Stimulated activated naive CD8-positive, alpha-beta T cell treated with anti-CD3 and anti-CD28 coated beads, Interleukin-15, Interleukin-2, amounts not matched to agents 100 ng/mL and 50 ng/mL, for 24 hours (primary cell): ENCODE measurements at regions not wholly inside any gene's neighbourhood (a gene's known extent, or its start where the extent isn't known, plus 50 kb on each side); places are given as distances from the start of the nearest gene placed in this dataset.

ENCODE experiments used
- H3K27ac Mint-ChIP-seq: one replicate; pipeline ENCODE4 v1.8.0; 2021; ENCODE audit warnings: mild to moderate bottlenecking, mixed read lengths
- H3K27me3 Mint-ChIP-seq: one replicate; pipeline ENCODE4 v1.8.0; 2021; ENCODE audit warnings: mixed read lengths
- H3K36me3 Mint-ChIP-seq: one replicate; pipeline ENCODE4 v1.8.0; 2021; ENCODE audit warnings: low read depth, mixed read lengths
- H3K4me1 Mint-ChIP-seq: one replicate; pipeline ENCODE4 v1.8.0; 2021; ENCODE audit warnings: low read depth, mixed read lengths
- H3K4me3 Mint-ChIP-seq: one replicate; pipeline ENCODE4 v1.8.0; 2021; ENCODE audit warnings: mild to moderate bottlenecking, mixed read lengths
- H3K9me3 Mint-ChIP-seq: one replicate; pipeline ENCODE4 v1.8.0; 2021; ENCODE audit warnings: mixed read lengths

DNA sequence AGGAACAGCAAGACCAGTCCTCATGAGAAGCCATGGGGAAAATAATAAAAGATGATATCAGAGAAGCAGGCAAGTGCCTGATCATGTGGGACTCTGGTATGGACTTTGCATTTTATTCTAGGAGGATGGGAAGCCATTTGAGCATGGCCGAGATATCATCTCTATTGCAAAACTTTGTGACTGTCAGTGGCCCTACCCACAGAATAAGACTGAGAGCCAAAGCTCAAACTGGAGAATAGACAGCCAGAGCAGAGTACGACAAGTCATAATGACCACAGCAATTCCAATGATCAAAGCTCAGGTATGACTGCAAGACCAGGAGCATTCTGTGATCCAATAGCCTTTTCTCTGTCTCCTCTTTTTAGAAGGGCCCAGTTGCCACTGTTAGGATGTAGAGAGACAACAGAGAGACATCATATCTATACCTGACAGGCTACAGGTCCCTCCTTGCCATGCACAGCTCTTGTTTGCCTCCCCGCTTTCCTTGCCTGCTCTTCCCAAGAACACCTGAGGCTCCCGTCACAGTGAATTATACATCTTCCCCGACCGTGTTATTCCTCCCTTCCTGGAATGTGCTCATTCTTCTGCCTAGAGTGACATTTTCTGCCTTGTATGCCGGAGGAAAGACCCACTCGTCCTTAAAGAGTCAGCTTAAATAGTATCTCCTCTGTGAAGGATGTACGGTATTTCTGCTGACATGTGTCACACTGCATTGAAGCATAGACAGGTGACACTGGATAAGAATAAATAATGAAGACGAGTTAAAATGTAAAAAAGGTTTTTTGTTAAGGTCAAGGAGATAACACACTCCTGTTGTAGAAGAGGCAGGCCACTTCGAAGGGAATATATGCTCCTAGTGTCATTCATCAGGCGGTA lies 248.7 kb upstream of the MAP3K1 start:
- H3K27ac Mint-ChIP-seq, result no peak overlapping the region
- H3K36me3 Mint-ChIP-seq, result no peaks in the 10 kb centered on the region
- no peaks in the 10 kb centered on the region for H3K9me3 Mint-ChIP-seq
- peaks cover 6% of the 10 kb centered on the region for H3K4me1 Mint-ChIP-seq
- no peak overlapping the region for H3K4me3 Mint-ChIP-seq
- peaks cover 4% of the 10 kb centered on the region for H3K27me3 Mint-ChIP-seq

DNA sequence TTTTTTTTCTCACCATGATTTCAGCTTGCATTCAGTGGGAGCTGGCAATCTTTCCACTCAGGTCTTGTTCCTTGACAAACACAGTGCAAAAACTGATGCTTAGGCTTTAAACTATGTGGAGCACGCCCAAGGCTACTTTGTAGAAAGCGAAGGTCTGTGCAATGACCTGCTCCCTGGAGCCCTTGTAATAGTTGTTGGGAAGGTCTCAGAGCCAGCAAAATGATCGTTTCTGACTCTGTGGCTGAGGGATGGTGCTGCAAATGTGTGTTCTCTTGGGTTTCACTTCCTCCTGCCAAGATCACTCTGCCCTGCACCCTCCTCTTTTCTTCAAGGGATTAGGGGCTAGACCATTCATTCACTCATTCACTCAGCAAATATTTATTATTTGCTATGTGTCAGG lies 249.7 kb upstream of the MAP3K1 start:
- Mint-ChIP-seq H3K27ac (no peak overlapping the region), H3K36me3 (no peaks in the 10 kb centered on the region), H3K9me3 (no peaks in the 10 kb centered on the region), H3K27me3 (peaks cover 4% of the 10 kb centered on the region), H3K4me1 (peaks cover 6% of the 10 kb centered on the region), H3K4me3 (no peak overlapping the region)

DNA sequence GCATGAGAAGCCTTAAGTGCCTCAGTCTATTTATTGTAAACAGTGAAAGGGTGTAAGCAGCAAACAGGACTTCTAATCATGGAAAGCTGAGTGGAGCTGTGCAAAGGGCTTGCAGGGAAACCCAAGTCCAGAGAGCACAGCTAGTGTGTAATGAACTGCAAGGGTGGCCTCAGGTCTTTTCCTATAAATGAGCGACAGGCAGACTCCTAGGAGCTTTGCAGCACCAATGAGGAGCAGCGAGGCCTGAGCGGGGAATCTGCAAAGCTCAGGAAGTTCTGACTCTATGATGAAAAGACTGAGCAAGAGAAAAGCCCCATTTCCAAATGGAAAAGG lies 250.1 kb upstream of the MAP3K1 start:
- Mint-ChIP-seq H3K36me3 (no peaks in the 10 kb centered on the region), H3K27me3 (peaks cover 4% of the 10 kb centered on the region), H3K27ac (no peak overlapping the region), H3K9me3 (no peaks in the 10 kb centered on the region), H3K4me3 (no peak overlapping the region), H3K4me1 (peaks cover 6% of the 10 kb centered on the region)

DNA sequence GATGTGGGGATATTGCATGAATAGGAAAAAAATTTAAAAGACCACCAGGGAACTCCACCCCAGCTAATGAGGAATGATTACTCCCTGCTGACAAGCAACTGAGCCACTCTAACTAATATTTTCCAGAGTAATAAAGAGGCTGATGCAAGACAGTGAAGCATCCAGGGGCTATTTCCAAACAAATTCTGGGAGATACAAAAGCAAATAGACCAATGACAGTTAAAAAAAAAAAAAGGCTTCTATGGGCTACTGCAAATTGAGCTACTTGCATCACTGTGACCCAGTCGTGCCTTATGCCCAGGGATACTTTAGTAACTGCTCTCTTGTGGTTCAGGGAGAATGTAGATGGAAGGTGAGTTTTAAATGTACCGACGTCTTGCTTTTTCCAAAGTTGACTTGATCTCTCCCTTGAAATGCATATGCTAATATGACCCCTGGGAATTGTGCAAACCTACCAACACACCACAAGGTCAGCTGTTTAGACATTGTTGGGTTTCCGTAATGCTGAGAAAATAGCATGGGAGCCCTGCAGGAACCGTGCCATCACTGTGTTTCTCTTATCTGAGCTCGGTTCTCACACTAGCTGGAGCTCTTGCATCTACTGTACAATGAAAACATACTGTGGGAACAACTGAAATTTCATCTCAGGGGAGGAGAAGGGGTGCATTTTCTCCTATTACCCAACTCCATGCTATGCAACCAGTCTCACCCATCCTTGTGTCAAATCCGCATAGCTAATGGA lies 250.6 kb upstream of the MAP3K1 start:
- Mint-ChIP-seq H3K27ac (no peak overlapping the region), H3K27me3 (peaks cover 4% of the 10 kb centered on the region), H3K36me3 (no peaks in the 10 kb centered on the region), H3K9me3 (no peaks in the 10 kb centered on the region), H3K4me1 (peaks cover 6% of the 10 kb centered on the region), H3K4me3 (no peak overlapping the region)

DNA sequence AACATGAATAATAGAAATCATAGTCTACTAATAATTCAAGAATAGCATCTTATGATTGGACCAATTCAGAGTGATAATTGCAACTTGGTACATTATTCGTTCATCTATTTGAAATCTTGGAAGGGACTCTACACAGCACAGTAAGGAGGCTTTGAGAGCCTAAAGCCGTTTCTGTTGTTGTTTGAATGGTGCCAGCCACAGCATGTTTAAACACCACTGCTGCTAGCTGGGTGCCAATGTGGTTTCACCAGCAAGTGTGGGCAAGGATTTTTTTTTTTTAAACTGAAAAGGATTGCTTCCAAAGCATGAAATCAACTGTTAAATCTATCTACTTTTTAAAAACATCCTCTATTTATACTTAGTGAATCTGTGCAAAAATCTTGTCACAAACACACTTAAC lies 253.9 kb upstream of the MAP3K1 start:
- Mint-ChIP-seq H3K27me3 (peaks cover 4% of the 10 kb centered on the region), H3K4me3 (no peak overlapping the region), H3K36me3 (no peaks in the 10 kb centered on the region), H3K27ac (no peak overlapping the region), H3K4me1 (peaks cover 6% of the 10 kb centered on the region), H3K9me3 (no peaks in the 10 kb centered on the region)

DNA sequence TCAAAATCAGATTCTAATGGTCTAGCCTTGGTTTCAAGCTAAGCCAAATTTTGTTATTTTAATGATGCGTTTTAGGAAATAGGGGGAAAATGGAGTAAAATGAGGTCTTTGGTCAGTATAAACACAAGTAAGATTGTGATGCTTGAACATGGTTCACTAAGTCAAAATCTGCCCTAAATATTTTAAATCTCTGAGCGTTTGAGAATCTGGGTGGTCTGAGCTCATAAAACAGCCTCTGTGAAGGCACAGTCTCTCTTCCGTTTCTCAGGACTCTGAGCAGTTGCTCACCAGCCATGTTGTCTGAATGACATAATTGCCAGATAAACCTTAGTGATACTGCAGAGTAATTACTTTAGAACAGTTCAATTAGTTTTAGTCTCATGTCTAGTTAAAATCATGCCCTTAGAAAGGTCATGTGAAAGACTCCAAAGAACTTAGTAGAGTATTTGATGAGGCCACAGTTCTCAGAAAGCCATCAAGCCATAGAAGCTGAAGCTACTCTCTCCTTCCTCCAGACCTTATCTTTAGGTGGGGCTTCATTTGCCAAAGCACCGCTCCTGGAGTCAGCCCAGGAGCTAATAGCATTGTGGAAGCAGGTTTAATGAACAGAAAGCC lies 257.1 kb upstream of the MAP3K1 start:
- no peak overlapping the region for H3K4me3 Mint-ChIP-seq
- no peak overlapping the region for H3K27ac Mint-ChIP-seq
- H3K27me3 Mint-ChIP-seq, result no peaks in the 10 kb centered on the region
- no peaks in the 10 kb centered on the region for H3K36me3 Mint-ChIP-seq
- H3K9me3 Mint-ChIP-seq, result no peaks in the 10 kb centered on the region
- H3K4me1 Mint-ChIP-seq, result no peaks in the 10 kb centered on the region

DNA sequence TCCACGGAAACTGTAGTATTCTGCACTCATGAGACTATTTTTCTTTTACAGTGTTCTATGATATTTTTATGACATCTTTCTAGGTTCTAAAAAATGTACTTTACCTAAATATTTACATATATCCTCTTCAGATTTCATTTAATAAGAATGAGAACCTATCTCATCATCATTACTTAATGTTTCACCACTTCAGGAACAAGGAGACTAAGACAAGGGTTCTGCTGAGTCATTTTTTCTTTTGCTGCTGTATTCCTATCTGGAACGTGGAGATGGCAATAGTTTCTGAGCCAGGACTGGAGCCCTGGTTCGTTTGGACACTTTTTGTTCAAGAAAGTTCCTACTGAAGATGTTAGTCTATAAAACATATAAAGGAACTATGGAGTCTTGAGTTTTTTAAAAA lies 258.2 kb upstream of the MAP3K1 start:
- Mint-ChIP-seq H3K4me1 (no peaks in the 10 kb centered on the region), H3K27ac (no peak overlapping the region)

DNA sequence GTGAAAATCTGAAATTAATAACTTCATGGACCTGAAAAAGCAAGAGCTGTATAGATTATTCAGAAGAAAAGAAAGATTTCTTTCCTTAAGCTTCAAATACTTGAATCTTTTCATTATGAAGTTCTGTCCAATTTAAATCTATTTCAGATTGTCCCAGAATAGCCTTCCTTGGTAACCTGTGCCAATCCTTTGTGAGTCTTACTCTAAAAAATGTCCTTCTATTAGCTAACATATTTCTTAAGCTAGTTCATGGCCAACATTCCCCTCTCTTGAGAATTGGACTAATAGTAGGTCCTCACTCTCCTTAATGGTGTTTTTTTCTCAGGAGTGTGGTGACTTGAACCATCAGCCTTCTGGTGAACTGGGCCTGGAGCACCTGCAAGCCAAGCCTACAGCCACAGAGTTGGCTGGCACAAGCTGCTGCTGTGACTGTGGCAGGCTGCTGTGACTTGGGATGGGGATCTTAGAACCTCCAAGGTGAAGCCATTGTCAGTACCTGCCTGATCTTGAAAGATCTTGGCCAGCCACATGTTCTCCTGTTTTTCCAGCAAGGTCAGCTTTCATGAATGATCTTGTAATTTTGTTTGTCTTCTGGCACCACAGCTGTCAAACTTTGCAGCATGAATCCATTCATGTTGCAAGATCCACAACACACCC lies 262.6 kb upstream of the MAP3K1 start:
- H3K36me3 Mint-ChIP-seq, result no peaks in the 10 kb centered on the region
- no peaks in the 10 kb centered on the region for H3K4me1 Mint-ChIP-seq
- H3K27ac Mint-ChIP-seq, result no peak overlapping the region

More for the DNA sequence above, 258.2 kb upstream of the MAP3K1 start:
- Mint-ChIP-seq H3K4me3 (no peak overlapping the region), H3K9me3 (no peaks in the 10 kb centered on the region), H3K27me3 (no peaks in the 10 kb centered on the region), H3K36me3 (no peaks in the 10 kb centered on the region)

DNA sequence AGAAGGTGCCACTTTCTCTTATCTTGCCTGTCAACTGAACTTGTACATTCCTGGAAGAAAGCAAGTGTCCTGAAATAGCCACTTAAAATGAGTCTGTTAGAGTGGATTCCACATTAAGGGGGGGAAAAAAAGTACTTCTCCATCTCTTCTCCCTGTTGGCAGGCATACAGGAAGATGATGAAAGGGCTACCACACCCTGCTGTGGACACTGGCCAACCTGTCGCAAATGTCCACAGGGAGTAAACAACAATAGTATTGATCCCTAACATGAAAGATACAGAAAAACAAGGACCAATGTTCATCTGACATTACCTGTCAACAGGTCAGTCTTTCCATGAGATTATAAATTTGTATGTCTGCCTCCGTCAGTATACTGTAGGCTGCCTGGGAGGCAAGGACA lies 265.1 kb upstream of the MAP3K1 start:
- H3K27ac Mint-ChIP-seq, result no peak overlapping the region
- H3K9me3 Mint-ChIP-seq, result no peaks in the 10 kb centered on the region
- H3K4me3 Mint-ChIP-seq, result no peak overlapping the region
- no peaks in the 10 kb centered on the region for H3K36me3 Mint-ChIP-seq
- no peaks in the 10 kb centered on the region for H3K27me3 Mint-ChIP-seq
- no peaks in the 10 kb centered on the region for H3K4me1 Mint-ChIP-seq

More for the DNA sequence above, 262.6 kb upstream of the MAP3K1 start:
- H3K4me3 Mint-ChIP-seq, result no peak overlapping the region
- H3K9me3 Mint-ChIP-seq, result no peaks in the 10 kb centered on the region
- no peaks in the 10 kb centered on the region for H3K27me3 Mint-ChIP-seq

DNA sequence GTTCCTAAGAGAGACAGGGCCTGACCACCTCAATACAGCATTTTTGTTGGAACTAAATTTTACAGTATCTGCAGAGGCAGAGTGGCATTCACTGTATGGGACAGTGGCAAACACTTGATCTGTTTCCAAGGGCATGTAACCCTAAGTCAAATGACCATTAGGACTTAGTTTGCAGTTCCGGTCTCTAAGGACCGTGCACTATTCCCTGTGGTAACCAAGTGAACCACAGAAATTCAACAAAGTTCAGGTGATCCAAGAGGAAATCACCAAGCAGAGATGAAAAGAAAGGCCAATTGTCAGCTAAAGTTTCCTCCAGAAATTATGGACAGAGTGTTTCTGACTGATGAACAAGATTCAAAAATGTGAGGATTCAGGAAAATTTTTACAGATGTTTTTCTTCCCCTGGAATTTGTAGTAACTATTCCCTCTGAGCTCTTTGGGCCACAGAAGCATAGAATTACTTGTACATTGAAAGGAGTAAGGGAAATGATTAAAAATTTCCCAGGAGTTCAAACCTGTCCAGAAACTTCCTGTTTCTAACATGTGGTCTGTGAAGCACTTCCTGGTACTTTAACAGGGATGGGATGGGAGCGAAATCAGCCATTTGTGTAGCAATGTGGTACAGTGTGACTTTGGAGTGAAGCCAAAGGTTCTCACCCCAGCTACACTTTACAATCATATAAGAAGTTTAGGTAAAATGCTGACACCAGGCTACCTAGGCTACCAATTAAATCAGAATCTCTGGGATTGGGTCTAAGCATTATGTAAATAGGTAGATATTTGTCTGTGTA lies 266.1 kb upstream of the MAP3K1 start:
- Mint-ChIP-seq H3K9me3 (no peaks in the 10 kb centered on the region), H3K4me1 (no peaks in the 10 kb centered on the region), H3K27me3 (no peaks in the 10 kb centered on the region), H3K4me3 (no peak overlapping the region), H3K36me3 (no peaks in the 10 kb centered on the region), H3K27ac (no peak overlapping the region)

DNA sequence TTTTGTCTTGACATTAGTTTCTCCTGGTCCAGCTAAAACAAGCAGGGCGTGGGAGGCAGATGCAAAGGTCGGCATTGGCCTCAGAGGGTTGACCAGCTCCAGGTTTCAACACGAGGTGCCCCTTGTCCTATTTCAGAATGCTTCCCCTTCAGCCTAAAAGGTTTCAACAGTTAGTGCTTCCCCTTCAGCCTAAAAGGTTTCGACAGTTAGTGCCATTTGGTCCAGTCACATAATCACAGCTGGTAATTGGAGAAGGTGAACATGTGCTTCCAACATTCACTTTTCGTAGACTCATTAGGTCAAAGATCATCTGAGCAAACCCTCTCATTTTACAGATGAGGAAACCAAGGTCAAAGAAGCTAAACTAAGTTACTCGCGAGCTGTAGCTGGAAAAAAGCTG lies 270.3 kb upstream of the MAP3K1 start:
- H3K4me3 Mint-ChIP-seq, result no peak overlapping the region
- peaks cover 8% of the 10 kb centered on the region for H3K4me1 Mint-ChIP-seq
- no peak overlapping the region for H3K27ac Mint-ChIP-seq
- no peaks in the 10 kb centered on the region for H3K36me3 Mint-ChIP-seq
- no peaks in the 10 kb centered on the region for H3K27me3 Mint-ChIP-seq
- H3K9me3 Mint-ChIP-seq, result no peaks in the 10 kb centered on the region

DNA sequence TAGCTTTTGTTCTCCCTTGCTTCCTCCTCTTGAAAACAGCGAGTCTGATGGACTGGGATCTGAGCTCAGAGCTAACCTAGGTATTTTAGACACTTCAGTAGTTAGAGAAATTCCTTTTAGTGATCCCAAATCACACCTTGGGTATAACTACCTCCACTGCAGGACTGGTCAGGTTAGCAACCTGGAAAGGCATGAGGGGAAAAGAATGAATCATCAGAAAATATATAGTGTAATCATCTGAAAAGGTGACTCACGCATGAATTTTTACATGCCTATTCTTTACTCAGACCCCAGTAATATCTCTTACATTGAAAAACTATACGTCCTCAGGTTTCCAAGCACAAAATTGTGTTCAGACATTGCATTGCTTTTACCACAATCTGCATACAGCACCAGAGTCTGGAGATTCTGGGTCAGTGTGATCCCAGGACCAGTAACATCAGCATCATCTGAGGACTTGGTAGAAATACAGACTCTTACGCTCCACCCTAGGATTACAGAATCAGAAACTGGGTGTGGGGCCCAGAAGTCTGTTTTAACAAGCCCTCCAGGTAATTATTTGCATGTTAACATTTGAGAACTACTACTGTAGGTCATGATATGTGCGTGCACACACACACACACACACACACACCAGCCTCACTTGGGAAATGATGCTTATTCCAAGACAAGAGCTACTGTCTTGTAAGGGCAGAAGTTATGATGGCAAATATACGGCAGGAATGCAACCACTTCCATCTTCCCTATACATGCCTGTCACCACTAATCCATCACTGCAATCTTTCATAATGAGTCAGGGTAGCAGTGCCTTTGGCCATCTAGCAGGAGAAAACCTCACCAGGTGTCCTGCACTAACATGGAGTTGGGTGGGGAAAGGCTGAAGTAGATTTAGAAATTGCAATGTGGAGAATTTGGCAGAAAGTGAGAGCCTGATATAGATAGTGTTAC lies 271.6 kb upstream of the MAP3K1 start:
- no peaks in the 10 kb centered on the region for H3K27me3 Mint-ChIP-seq
- H3K4me1 Mint-ChIP-seq, result peaks cover 8% of the 10 kb centered on the region
- no peak overlapping the region for H3K4me3 Mint-ChIP-seq
- H3K36me3 Mint-ChIP-seq, result no peaks in the 10 kb centered on the region
- no peak overlapping the region for H3K27ac Mint-ChIP-seq
- H3K9me3 Mint-ChIP-seq, result peaks cover 3% of the 10 kb centered on the region

DNA sequence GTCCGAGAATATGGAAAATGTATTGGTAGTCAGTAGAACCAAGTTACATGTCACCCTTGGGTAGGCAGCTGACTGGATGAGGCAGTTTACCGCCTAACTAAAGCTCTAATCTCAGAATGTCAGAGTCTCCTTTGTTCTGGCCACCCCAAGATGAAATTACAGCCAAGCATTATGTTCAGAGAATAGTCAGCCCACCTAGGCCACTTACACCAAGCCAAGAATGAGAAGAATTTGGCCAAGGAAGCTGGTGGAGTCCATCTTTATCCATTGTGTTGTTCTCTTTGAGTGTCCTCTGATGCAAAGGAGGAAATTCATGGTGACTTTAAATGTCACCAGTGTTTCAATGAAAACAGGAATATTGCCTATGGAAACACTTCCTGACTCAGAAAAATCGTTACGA lies 275.1 kb upstream of the MAP3K1 start:
- Mint-ChIP-seq H3K27me3 (no peaks in the 10 kb centered on the region), H3K9me3 (peaks cover 9% of the 10 kb centered on the region), H3K4me1 (peaks cover 8% of the 10 kb centered on the region), H3K27ac (no peak overlapping the region), H3K4me3 (no peak overlapping the region), H3K36me3 (no peaks in the 10 kb centered on the region)
